ENCODE measurements at regions not wholly inside any gene's neighbourhood (a gene's known extent, or its start where the extent isn't known, plus 50 kb on each side); places are given as distances from the start of the nearest gene placed in this dataset.

DNA sequence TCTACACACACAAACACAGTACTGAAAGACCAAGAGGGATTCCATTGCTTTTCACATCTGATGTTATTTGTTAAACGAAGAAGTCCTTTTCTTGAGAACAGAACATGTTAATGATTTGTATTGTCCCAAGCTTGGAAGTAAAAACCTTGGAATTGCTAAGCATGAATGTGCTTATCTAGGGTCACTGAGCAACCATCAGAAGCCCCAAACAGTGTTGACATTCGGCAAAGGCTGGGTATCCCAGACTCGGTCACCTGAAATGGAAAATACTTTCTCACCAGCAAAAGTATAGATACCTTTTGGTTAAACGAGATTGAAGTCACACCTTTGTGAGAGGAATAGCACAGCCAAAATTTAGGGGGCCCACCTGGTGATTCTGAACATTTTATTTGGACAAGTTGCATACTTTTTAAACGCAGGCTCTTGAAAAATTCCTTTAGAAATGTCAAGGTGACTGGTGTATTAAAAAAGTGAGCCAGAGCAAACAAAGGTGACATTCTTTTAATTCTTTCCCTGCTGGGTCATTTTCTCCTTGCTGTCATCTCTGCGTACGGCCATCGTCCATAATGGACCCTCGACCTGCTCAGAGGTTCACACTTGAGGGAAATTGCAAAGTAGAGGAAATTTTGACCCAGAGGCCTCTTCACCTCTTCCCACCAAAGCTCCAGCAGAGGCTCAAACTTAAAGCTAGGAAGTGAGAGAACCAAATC, 95.8 kb upstream of the FOXA2 start:
- Histone ChIP-seq H3K27ac (no peak overlapping the region), H3K9ac (no peak overlapping the region), H3K36me3 (ENCODE audit: low read depth) (no peaks in the 10 kb centered on the region), H3K9me3 (ENCODE audit: low read depth) (no peaks in the 10 kb centered on the region), H3K4me1 (ENCODE audit: insufficient read depth) (no peaks in the 10 kb centered on the region), H3K9me2 (ENCODE audit: insufficient read depth) (no peaks in the 10 kb centered on the region), H3K4me2 (ENCODE audit: unreplicated experiment) (no peak overlapping the region), H4K20me1 (ENCODE audit: insufficient read depth) (no peaks in the 10 kb centered on the region), H2AFZ (no peak overlapping the region), H3F3A (ENCODE audit: insufficient read depth) (no peaks in the 10 kb centered on the region), H3K4me3 (no peak overlapping the region), H3K27me3 (replicated peaks; ENCODE audit: insufficient read depth) (peaks cover 14% of the 10 kb centered on the region; the same call in 1 of the 2 replicates), H3K79me2 (ENCODE audit: insufficient read depth) (no peaks in the 10 kb centered on the region)
- no peak for DNase-seq
- no peak for TF ChIP-seq EZH2phosphoT487 (IDR thresholded peaks at IDR 0.05; ENCODE audit: insufficient read depth, low read depth)
- TF ChIP-seq EZH2 (IDR thresholded peaks at IDR 0.05; ENCODE audit: insufficient read depth, poor library complexity, severe bottlenecking): no peak
- in situ Hi-C loops (cut with MboI): loop anchor here (10.0 kb wide), 1 partner anchor 345 kb away; no protein-coding TSS in a partner anchor
- 26 to 37% methylated on average over 9 of the region's 9 CpGs for WGBS, 2 experiments (ENCODE audit: low coverage in 1 of 2, low lambda C conversion rate in 2 of 2, missing lambda C conversion rate in 2 of 2)

DNA sequence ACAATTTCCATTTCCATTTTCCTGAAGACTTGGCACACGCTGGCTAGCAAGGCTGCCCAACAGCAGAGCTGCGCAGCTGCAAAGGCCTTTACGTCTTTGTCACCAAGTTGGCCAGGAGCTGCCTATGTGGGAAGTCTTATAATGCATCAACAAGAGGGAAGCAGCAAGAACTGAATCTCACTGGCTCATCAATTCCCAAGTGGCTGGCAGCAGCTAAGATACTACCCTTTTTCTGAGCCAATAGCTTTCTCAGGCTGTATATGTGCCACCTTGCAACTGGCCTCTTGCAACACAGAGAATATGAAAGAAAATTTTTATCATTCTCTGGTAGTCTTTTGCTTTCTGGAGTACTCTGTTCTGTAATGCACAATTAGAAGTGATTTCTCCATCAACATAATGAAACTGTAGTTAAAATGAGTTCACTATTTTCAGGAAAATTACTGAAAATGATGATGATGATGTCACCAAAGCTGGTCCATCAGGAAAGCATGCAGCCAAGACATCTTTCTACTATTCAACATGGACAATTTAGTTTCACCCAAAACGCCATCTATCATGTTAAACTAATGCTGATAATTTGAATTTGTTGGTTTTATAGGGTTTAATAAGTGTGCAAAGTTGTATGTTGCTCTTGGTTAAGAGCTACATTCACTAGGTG, 97.3 kb upstream of the FOXA2 start:
- peaks cover 14% of the 10 kb centered on the region; the same call in 1 of the 2 replicates for H3K27me3 ChIP-seq (replicated peaks; ENCODE audit: insufficient read depth)

DNA sequence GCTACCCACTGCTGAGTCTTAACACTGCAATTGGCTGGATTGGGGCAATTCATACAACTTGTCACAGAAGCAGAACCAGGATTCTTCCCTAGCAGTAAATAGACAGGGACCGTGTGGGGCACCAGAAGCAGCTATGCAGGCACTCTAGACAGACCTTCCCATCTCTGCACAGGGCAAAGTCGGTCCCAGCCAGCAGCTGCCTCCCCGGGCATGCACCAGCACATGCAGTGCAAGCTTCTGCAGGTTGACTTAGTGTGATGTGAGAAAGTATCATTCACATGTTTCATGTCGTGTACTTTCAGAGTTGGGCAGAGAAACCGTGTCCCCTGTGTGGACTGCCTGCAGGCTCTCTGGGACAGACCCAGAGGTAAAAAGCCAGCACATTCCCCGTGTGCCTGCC, 98.0 kb upstream of the FOXA2 start:
- Histone ChIP-seq H2AFZ (no peak overlapping the region), H3K9me2 (ENCODE audit: insufficient read depth) (no peaks in the 10 kb centered on the region), H3K9me3 (ENCODE audit: low read depth) (no peaks in the 10 kb centered on the region), H3K9ac (no peak overlapping the region), H3K4me3 (no peak overlapping the region), H3K4me2 (ENCODE audit: unreplicated experiment) (no peak overlapping the region), H3K79me2 (ENCODE audit: insufficient read depth) (no peaks in the 10 kb centered on the region), H3F3A (ENCODE audit: insufficient read depth) (no peaks in the 10 kb centered on the region), H3K27ac (no peak overlapping the region), H4K20me1 (ENCODE audit: insufficient read depth) (no peaks in the 10 kb centered on the region), H3K36me3 (ENCODE audit: low read depth) (no peaks in the 10 kb centered on the region), H3K27me3 (replicated peaks; ENCODE audit: insufficient read depth) (peaks cover 14% of the 10 kb centered on the region; the same call in 1 of the 2 replicates), H3K4me1 (ENCODE audit: insufficient read depth) (no peaks in the 10 kb centered on the region)
- no peak for DNase-seq
- TF ChIP-seq EZH2phosphoT487 (IDR thresholded peaks at IDR 0.05; ENCODE audit: insufficient read depth, low read depth): no peak
- in situ Hi-C loops (cut with MboI): loop anchor here (10.0 kb wide), 1 partner anchor 348 kb away; no protein-coding TSS in a partner anchor
- 27 to 32% methylated on average over 6 of the region's 6 CpGs for WGBS, 2 experiments (ENCODE audit: low coverage in 1 of 2, low lambda C conversion rate in 2 of 2, missing lambda C conversion rate in 2 of 2)

More for the DNA sequence above, 97.3 kb upstream of the FOXA2 start:
- no peak for DNase-seq
- Histone ChIP-seq H3K9ac (no peak overlapping the region), H2AFZ (no peak overlapping the region), H3K79me2 (ENCODE audit: insufficient read depth) (no peaks in the 10 kb centered on the region), H3K9me3 (ENCODE audit: low read depth) (no peaks in the 10 kb centered on the region), H3K4me2 (ENCODE audit: unreplicated experiment) (no peak overlapping the region), H3K4me3 (no peak overlapping the region), H3K36me3 (ENCODE audit: low read depth) (no peaks in the 10 kb centered on the region), H4K20me1 (ENCODE audit: insufficient read depth) (no peaks in the 10 kb centered on the region), H3K27ac (no peak overlapping the region), H3F3A (ENCODE audit: insufficient read depth) (no peaks in the 10 kb centered on the region), H3K4me1 (ENCODE audit: insufficient read depth) (no peaks in the 10 kb centered on the region), H3K9me2 (ENCODE audit: insufficient read depth) (no peaks in the 10 kb centered on the region)
- 41 to 59% methylated on average over 4 of the region's 4 CpGs for WGBS, 2 experiments (ENCODE audit: low coverage in 1 of 2, low lambda C conversion rate in 2 of 2, missing lambda C conversion rate in 2 of 2)
- TF ChIP-seq EZH2 (IDR thresholded peaks at IDR 0.05; ENCODE audit: insufficient read depth, poor library complexity, severe bottlenecking) (no peak), EZH2phosphoT487 (IDR thresholded peaks at IDR 0.05; ENCODE audit: insufficient read depth, low read depth) (no peak)
- in situ Hi-C loops (cut with MboI): loop anchor here (10.0 kb wide), 1 partner anchor 347 kb away; no protein-coding TSS in a partner anchor

DNA sequence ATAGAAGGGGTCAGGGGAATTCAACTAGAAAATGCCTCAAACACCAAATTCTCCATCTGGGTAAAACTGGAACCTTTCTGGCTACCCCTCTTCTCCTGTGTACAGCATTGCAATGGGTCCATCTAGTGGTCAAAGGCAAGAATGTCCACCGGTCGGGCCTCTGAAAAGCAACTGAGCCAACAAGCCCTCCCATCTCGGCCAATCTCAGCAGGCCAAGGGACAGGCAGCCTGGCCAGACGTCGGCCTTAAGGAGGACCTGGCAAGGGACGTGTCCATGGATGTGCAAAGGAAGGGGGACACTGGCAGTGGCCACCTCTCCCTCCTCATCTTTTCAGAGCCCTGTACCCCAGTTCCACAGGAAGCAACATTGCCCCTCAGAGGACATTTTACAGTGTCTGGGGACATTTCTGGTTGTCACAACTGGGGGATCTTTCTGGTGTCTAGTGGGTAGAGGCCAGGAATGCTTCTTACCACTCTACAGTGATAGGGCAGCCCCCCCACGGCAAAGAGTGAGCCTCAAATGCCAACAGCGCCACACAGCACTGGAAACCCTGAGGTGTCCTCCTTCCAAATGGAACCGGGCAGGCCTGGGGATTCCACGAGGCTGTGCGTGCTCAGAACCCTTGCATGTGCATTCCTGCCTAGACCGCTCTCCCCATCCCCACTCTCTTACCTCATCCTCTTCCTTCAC, 99.8 kb upstream of the FOXA2 start:
- H3K4me2 ChIP-seq (ENCODE audit: unreplicated experiment): no peak overlapping the region
- H3K27ac ChIP-seq: no peak overlapping the region
- H3K9ac ChIP-seq: no peak overlapping the region
- no peaks in the 10 kb centered on the region for H3F3A ChIP-seq (ENCODE audit: insufficient read depth)
- 23 to 29% methylated on average over 12 of the region's 12 CpGs for WGBS, 2 experiments (ENCODE audit: low coverage in 1 of 2, low lambda C conversion rate in 2 of 2, missing lambda C conversion rate in 2 of 2)
- H4K20me1 ChIP-seq (ENCODE audit: insufficient read depth): no peaks in the 10 kb centered on the region
- H3K4me3 ChIP-seq: no peak overlapping the region
- H3K4me1 ChIP-seq (ENCODE audit: insufficient read depth): no peaks in the 10 kb centered on the region
- peaks cover 14% of the 10 kb centered on the region; the same call in 1 of the 2 replicates for H3K27me3 ChIP-seq (replicated peaks; ENCODE audit: insufficient read depth)
- in situ Hi-C loops (cut with MboI): loop anchor here (10.0 kb wide), 1 partner anchor 349 kb away; no protein-coding TSS in a partner anchor
- DNase-seq: peak; percentile 82
- H3K9me2 ChIP-seq (ENCODE audit: insufficient read depth): no peaks in the 10 kb centered on the region
- H3K79me2 ChIP-seq (ENCODE audit: insufficient read depth): no peaks in the 10 kb centered on the region
- TF ChIP-seq EZH2phosphoT487 (IDR thresholded peaks at IDR 0.05; ENCODE audit: insufficient read depth, low read depth): no peak
- TF ChIP-seq EZH2 (IDR thresholded peaks at IDR 0.05; ENCODE audit: insufficient read depth, poor library complexity, severe bottlenecking): no peak
- no peaks in the 10 kb centered on the region for H3K9me3 ChIP-seq (ENCODE audit: low read depth)
- H3K36me3 ChIP-seq (ENCODE audit: low read depth): no peaks in the 10 kb centered on the region
- no peak overlapping the region for H2AFZ ChIP-seq
